MM.1S (cell line): ENCODE measurements at regions not wholly inside any gene's neighbourhood (a gene's known extent, or its start where the extent isn't known, plus 50 kb on each side); places are given as distances from the start of the nearest gene placed in this dataset.

ENCODE experiments used
- DNase-seq: peaks from one replicate; pipeline ENCODE4 v3.0.0-alpha.2; 2015
- H2AFZ ChIP-seq: fragments of 300-600 bp; sonication (generic); 2 replicates; pipeline ENCODE4 v1.6.0; 2016; ENCODE audit warnings: antibody characterized with exemption, low read length
- H3F3A ChIP-seq: fragments of 300-600 bp; sonication (generic); 2 replicates; pipeline ENCODE4 v1.6.1; 2016; ENCODE audit warnings: mild to moderate bottlenecking, antibody characterized with exemption, low read length, moderate library complexity, mixed read lengths; ENCODE audit not compliant: insufficient read depth
- H3K27ac ChIP-seq: fragments of 300-600 bp; sonication (generic); 2 replicates; pipeline ENCODE4 v1.5.1; 2016; ENCODE audit warnings: mild to moderate bottlenecking, low read length
- H3K27me3 ChIP-seq: fragments of 300-600 bp; sonication (generic); replicated peaks from 2 replicates; pipeline ENCODE4 v1.6.0; 2016; ENCODE audit warnings: low read length; ENCODE audit not compliant: insufficient read depth
- H3K36me3 ChIP-seq: fragments of 300-600 bp; sonication (generic); replicated peaks from 2 replicates; pipeline ENCODE4 v1.6.1; 2016; ENCODE audit warnings: mild to moderate bottlenecking, low read length, mixed read lengths; ENCODE audit not compliant: insufficient read depth
- H3K4me1 ChIP-seq: fragments of 300-600 bp; sonication (generic); 2 replicates; pipeline ENCODE4 v1.6.1; 2016; ENCODE audit warnings: low read length, mixed read lengths
- H3K4me2 ChIP-seq: fragments of 300-600 bp; sonication (generic); 2 replicates; pipeline ENCODE4 v1.6.0; 2016; ENCODE audit warnings: low read depth, low read length
- H3K4me3 ChIP-seq: fragments of 300-600 bp; sonication (generic); 2 replicates; pipeline ENCODE4 v1.5.1; 2016; ENCODE audit warnings: low read length, mixed read lengths
- H3K79me2 ChIP-seq: fragments of 300-600 bp; sonication (generic); 2 replicates; pipeline ENCODE4 v1.6.1; 2016; ENCODE audit warnings: mixed run types, low read length, mixed read lengths
- H3K9ac ChIP-seq: fragments of 300-600 bp; sonication (generic); 2 replicates; pipeline ENCODE4 v1.6.1; 2016; ENCODE audit warnings: low read length, mixed read lengths
- H3K9me2 ChIP-seq: fragments of 300-600 bp; sonication (generic); replicated peaks from 2 replicates; pipeline ENCODE4 v1.6.1; 2016; ENCODE audit warnings: mild to moderate bottlenecking, low read length, mixed read lengths; ENCODE audit not compliant: insufficient read depth
- H3K9me3 ChIP-seq: fragments of 300-600 bp; sonication (generic); replicated peaks from 2 replicates; pipeline ENCODE4 v1.6.1; 2016; ENCODE audit warnings: mild to moderate bottlenecking, low read length, mixed read lengths; ENCODE audit not compliant: insufficient read depth
- H4K20me1 ChIP-seq: fragments of 300-600 bp; sonication (generic); 2 replicates; pipeline ENCODE4 v1.6.1; 2016; ENCODE audit warnings: mild to moderate bottlenecking, low read length, moderate library complexity, mixed read lengths; ENCODE audit not compliant: insufficient read depth
- EZH2 ChIP-seq: fragments of 300-600 bp; sonication (generic); optimal IDR thresholded peaks from 2 replicates; pipeline ENCODE3; 2017; ENCODE audit warnings: low read depth, mild to moderate bottlenecking, antibody characterized with exemption, low read length, mixed read lengths
- EZH2phosphoT487 ChIP-seq: fragments of 300-600 bp; sonication (generic); IDR thresholded peaks from 2 replicates; pipeline ENCODE4 v1.6.1; 2018; ENCODE audit warnings: antibody characterized with exemption, low read length
- TF ChIP-seq, protein P1 (sequence below): fragments of 300-600 bp; sonication (generic); IDR thresholded peaks from 2 replicates; pipeline ENCODE4 v1.5.1; 2016; ENCODE audit warnings: antibody characterized with exemption, low read length, mixed read lengths

DNA sequence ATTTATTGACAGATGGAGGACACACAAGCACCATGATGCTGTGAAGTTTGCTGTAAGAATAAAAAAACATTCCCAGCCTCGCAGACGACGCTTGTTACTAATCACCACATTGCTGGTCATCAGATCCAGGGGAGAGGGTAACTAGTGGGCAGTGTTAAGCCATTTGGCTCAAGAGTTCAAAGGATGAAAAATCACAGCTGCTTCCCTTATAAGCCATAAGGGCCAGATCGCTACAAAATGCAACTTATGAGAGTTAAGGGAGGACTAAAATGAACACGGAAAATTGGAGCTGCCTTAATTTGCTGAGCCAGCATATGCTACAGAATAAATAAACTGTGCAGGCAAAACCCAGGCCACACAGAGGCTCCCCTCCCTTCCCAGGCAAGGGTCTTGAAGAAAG, 522.6 kb downstream of the TDRD15 start:
- Histone ChIP-seq H3K4me3 (no peak overlapping the region), H3K36me3 (no peaks in the 10 kb centered on the region), H3K9me3 (no peaks in the 10 kb centered on the region), H3K4me1 (no peaks in the 10 kb centered on the region), H2AFZ (no peak overlapping the region), H3F3A (no peaks in the 10 kb centered on the region), H3K9me2 (no peaks in the 10 kb centered on the region), H3K4me2 (no peak overlapping the region), H3K79me2 (no peaks in the 10 kb centered on the region), H4K20me1 (no peaks in the 10 kb centered on the region), H3K27ac (no peak overlapping the region), H3K9ac (no peak overlapping the region), H3K27me3 (no peaks in the 10 kb centered on the region)
- no peak for TF ChIP-seq EZH2phosphoT487
- TF ChIP-seq EZH2, result no peak
- TF ChIP-seq, protein P1, sequence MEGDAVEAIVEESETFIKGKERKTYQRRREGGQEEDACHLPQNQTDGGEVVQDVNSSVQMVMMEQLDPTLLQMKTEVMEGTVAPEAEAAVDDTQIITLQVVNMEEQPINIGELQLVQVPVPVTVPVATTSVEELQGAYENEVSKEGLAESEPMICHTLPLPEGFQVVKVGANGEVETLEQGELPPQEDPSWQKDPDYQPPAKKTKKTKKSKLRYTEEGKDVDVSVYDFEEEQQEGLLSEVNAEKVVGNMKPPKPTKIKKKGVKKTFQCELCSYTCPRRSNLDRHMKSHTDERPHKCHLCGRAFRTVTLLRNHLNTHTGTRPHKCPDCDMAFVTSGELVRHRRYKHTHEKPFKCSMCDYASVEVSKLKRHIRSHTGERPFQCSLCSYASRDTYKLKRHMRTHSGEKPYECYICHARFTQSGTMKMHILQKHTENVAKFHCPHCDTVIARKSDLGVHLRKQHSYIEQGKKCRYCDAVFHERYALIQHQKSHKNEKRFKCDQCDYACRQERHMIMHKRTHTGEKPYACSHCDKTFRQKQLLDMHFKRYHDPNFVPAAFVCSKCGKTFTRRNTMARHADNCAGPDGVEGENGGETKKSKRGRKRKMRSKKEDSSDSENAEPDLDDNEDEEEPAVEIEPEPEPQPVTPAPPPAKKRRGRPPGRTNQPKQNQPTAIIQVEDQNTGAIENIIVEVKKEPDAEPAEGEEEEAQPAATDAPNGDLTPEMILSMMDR, result no peak
- DNase-seq, result no peak

DNA sequence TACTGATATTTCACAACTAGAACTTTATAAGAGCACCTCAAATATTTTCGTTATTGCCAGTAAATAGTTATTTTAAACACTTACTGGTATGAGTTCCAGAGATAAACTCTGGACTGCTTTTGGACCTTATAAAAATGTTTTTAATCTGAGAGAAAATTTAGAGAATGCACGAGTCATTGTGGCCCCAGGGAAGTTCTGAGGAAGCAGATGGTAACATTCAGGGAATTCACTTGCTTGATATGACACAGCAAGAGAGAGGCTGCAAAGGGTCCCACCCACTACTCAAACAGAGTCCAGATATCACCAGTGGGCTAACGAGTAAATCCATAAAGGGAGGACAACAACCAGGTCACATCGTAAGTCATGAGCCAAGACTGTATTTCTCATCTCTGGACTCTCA, 526.8 kb downstream of the TDRD15 start:
- no peak overlapping the region for H3K4me3 ChIP-seq
- no peak for DNase-seq
- H2AFZ ChIP-seq, result no peak overlapping the region
- H3K9ac ChIP-seq, result no peak overlapping the region
- H3K4me2 ChIP-seq, result no peak overlapping the region
- H4K20me1 ChIP-seq, result no peaks in the 10 kb centered on the region
- H3K4me1 ChIP-seq, result 0 out of 2 replicates have a peak, but pooled peaks cover under 1% of the 10 kb centered on the region
- no peaks in the 10 kb centered on the region for H3K79me2 ChIP-seq
- no peaks in the 10 kb centered on the region for H3K9me2 ChIP-seq
- H3K27me3 ChIP-seq, result no peaks in the 10 kb centered on the region
- H3F3A ChIP-seq, result no peaks in the 10 kb centered on the region
- H3K27ac ChIP-seq, result no peak overlapping the region
- H3K9me3 ChIP-seq, result no peaks in the 10 kb centered on the region
- H3K36me3 ChIP-seq, result no peaks in the 10 kb centered on the region
- TF ChIP-seq, protein P1, result no peak
- TF ChIP-seq EZH2phosphoT487 (no peak), EZH2 (no peak)

DNA sequence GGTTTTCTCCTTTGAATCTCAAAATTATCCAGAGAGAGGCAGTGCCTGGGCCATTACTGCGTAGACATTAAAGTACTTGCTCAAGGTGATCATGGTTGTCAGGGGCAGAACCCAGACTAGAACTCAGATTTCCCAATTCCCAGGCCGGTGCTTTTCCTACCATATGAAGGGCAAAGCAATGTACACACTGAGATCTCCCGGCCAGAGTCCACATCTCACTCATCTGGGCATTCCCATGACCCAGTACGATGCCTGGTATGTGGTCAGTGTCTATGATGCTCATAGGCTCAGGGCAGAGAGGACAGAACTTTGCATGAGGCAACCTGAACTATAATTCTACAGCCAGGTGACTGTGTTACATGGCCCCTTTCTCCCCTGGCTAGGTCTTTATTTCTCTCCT, 531.4 kb downstream of the TDRD15 start:
- Histone ChIP-seq H3K36me3 (no peaks in the 10 kb centered on the region), H3K9me3 (no peaks in the 10 kb centered on the region), H3K79me2 (no peaks in the 10 kb centered on the region), H4K20me1 (no peaks in the 10 kb centered on the region), H3K9me2 (no peaks in the 10 kb centered on the region), H3K4me3 (no peak overlapping the region), H2AFZ (no peak overlapping the region), H3F3A (0 out of 2 replicates have a peak, but pooled peaks cover 3% of the 10 kb centered on the region), H3K4me1 (peaks cover 7% of the 10 kb centered on the region; the same call in 1 of the 2 replicates), H3K27ac (no peak overlapping the region), H3K27me3 (no peaks in the 10 kb centered on the region), H3K4me2 (no peak overlapping the region), H3K9ac (no peak overlapping the region)
- TF ChIP-seq, protein P1, result no peak
- TF ChIP-seq EZH2phosphoT487, result no peak
- TF ChIP-seq EZH2, result no peak
- no peak for DNase-seq
